ENCODE measurements at regions not wholly inside any gene's neighbourhood (a gene's known extent, or its start where the extent isn't known, plus 50 kb on each side); places are given as distances from the start of the nearest gene placed in this dataset.

DNA sequence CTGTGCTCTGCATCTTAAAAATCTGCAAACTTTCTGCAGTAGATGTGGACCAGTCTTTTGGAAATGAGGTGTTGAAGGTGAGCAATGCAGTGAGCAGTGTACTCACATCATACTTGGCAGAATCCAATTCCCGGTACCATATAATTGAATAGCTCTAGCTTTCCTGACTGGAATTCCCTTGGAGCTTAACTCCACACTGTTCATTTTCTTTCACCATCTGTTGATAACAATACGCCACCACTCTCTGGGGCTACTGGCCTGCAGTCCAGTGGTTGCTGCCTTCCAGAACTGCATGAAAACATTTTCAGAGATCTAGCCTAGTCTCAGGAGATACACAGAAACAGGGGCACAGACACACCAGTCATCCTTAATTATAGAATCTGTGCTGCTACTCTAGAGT, 820.0 kb upstream of the NXPH2 start:
- ChIA-PET CTCF (no interaction called here), POLR2A (no interaction called here)
- TF ChIP-seq, protein P1, sequence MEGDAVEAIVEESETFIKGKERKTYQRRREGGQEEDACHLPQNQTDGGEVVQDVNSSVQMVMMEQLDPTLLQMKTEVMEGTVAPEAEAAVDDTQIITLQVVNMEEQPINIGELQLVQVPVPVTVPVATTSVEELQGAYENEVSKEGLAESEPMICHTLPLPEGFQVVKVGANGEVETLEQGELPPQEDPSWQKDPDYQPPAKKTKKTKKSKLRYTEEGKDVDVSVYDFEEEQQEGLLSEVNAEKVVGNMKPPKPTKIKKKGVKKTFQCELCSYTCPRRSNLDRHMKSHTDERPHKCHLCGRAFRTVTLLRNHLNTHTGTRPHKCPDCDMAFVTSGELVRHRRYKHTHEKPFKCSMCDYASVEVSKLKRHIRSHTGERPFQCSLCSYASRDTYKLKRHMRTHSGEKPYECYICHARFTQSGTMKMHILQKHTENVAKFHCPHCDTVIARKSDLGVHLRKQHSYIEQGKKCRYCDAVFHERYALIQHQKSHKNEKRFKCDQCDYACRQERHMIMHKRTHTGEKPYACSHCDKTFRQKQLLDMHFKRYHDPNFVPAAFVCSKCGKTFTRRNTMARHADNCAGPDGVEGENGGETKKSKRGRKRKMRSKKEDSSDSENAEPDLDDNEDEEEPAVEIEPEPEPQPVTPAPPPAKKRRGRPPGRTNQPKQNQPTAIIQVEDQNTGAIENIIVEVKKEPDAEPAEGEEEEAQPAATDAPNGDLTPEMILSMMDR (IDR thresholded peaks at IDR 0.05; ENCODE audit: insufficient read depth, low read length, missing control alignments), result no peak
- H3K4me3 ChIP-seq (ENCODE audit: low read depth, low read length), result no peak overlapping the region
- DNase-seq (ENCODE audit: low read depth, low spot score), result no peak

- CTCF ChIA-PET, result no interaction called here
- TF ChIP-seq, protein P1 (IDR thresholded peaks at IDR 0.05; ENCODE audit: insufficient read depth, low read length, missing control alignments), result no peak
- no peak for DNase-seq (ENCODE audit: low read depth, low spot score)
These were observed 804.9 kb upstream of the NXPH2 start for GRCh38 chr2:139585101-139585500.

DNA sequence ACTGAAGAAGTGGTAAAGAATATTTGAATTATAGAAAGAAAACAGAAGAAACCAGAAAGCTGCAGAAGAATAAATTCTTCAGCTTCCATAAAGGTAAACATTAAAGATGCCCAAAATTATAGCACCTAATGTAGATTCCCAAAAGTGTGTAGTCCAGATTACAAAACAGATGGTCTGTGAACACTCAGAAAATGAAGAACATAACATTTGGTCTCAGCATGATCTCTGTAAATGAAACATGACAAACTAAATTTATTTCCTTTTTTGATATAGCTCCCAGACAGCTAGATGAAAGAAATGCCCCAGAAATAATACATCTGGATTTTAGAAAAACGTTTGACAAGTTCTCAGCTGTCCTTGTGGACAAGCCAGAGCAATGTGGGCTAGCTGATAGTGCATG, 794.2 kb upstream of the NXPH2 start:
- DNase-seq (ENCODE audit: low read depth, low spot score), result no peak
- TF ChIP-seq, protein P1 (IDR thresholded peaks at IDR 0.05; ENCODE audit: insufficient read depth, low read length, missing control alignments), result no peak
- no peak overlapping the region for H3K4me3 ChIP-seq (ENCODE audit: low read depth, low read length)
- POLR2A ChIA-PET, result interaction anchor here (0.5 kb wide), 1 partner anchor 76 kb away, joined by 3 read pairs; no protein-coding TSS in a partner anchor
- CTCF ChIA-PET, result no interaction called here

More at GRCh38 chr2:139585101-139585500, 804.9 kb upstream of the NXPH2 start:
- POLR2A ChIA-PET, result no interaction called here
- H3K4me3 ChIP-seq (ENCODE audit: low read depth, low read length), result no peak overlapping the region

DNA sequence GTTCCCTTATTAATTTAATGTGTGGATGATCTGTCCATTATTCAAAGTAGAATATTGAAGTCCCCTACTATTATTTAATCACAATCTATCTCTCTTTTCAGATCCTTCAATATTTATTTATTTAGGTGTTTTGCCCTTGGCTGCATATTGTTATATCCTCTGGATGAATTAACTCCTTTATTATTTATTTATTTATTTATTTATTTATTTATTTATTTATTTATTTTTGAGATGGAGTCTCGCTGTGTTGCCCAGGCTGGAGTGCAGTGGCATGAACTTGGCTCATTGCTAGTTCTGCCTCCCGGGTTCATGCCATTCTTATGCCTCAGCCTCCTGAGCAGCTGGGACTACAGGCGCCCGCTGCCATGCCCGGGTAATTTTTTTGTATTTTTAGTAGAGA, 776.6 kb upstream of the NXPH2 start:
- DNase-seq (ENCODE audit: low read depth, low spot score), result no peak
- no peak overlapping the region for H3K4me3 ChIP-seq (ENCODE audit: low read depth, low read length)
- ChIA-PET CTCF (no interaction called here), POLR2A (no interaction called here)
- TF ChIP-seq, protein P1 (IDR thresholded peaks at IDR 0.05; ENCODE audit: insufficient read depth, low read length, missing control alignments), result no peak

DNA sequence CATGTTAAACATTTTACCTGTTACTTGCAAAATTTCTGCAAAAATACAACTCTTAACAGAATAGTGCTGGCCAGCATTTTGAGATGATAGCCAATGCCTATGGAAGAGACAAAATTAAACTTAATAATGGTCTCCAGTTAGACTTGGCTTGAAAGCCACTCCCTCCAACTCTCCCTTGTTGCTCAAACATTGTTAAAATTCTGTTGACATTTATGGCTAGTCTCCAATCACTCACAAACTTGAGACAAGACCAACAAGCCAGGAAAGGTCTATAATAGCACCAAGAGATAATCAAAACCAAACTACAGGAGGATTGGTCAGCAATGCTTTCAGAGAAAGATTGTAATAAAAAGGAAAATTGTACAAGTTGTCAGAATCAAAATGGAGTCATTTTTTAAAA, 770.7 kb upstream of the NXPH2 start:
- ChIA-PET POLR2A (no interaction called here), CTCF (no interaction called here)
- no peak for DNase-seq (ENCODE audit: low read depth, low spot score)
- no peak overlapping the region for H3K4me3 ChIP-seq (ENCODE audit: low read depth, low read length)
- TF ChIP-seq, protein P1 (IDR thresholded peaks at IDR 0.05; ENCODE audit: insufficient read depth, low read length, missing control alignments), result no peak

- TF ChIP-seq, protein P1 (IDR thresholded peaks at IDR 0.05; ENCODE audit: insufficient read depth, low read length, missing control alignments), result no peak
- DNase-seq (ENCODE audit: low read depth, low spot score), result no peak
- H3K4me3 ChIP-seq (ENCODE audit: low read depth, low read length), result no peak overlapping the region
- ChIA-PET CTCF (no interaction called here), POLR2A (no interaction called here)
These were observed 770.2 kb upstream of the NXPH2 start for GRCh38 chr2:139550341-139550740.

Measured in AG04449 (cell line).